ENCODE measurements at regions not wholly inside any gene's neighbourhood (a gene's known extent, or its start where the extent isn't known, plus 50 kb on each side); places are given as distances from the start of the nearest gene placed in this dataset.

GRCh38 chr10:109156396-109156795, 766.9 kb downstream of the XPNPEP1 start:
- TF ChIP-seq POLR2A (IDR thresholded peaks at IDR 0.05; ENCODE audit: low read depth, low read length) = no peak
- no peak for TF ChIP-seq SPI1 (IDR thresholded peaks at IDR 0.05; ENCODE audit: low read depth, low read length)
- no peak for TF ChIP-seq PAX5 (IDR thresholded peaks at IDR 0.05; ENCODE audit: insufficient read depth, low read length, severe bottlenecking)
- no peak for TF ChIP-seq POLR2AphosphoS5 (IDR thresholded peaks at IDR 0.05; ENCODE audit: low read depth, low read length)
- no peak for TF ChIP-seq POU2F2 (IDR thresholded peaks at IDR 0.05; ENCODE audit: low read depth, low read length)
- no peak for TF ChIP-seq TAF1 (IDR thresholded peaks at IDR 0.05; ENCODE audit: low read depth, low read length)
- DNase-seq (ENCODE audit: insufficient read length, low spot score) = no peak
- no peak for FAIRE-seq

GRCh38 chr10:109149666-109150350, 773.5 kb downstream of the XPNPEP1 start:
- FAIRE-seq (no peak), DNase-seq (ENCODE audit: insufficient read length, low spot score) (no peak)
- TF ChIP-seq TAF1 (IDR thresholded peaks at IDR 0.05; ENCODE audit: low read depth, low read length) = no peak
- no peak for TF ChIP-seq POLR2AphosphoS5 (IDR thresholded peaks at IDR 0.05; ENCODE audit: low read depth, low read length)
- TF ChIP-seq SPI1 (IDR thresholded peaks at IDR 0.05; ENCODE audit: low read depth, low read length) = no peak
- no peak for TF ChIP-seq POLR2A (IDR thresholded peaks at IDR 0.05; ENCODE audit: low read depth, low read length)
- TF ChIP-seq POU2F2 (IDR thresholded peaks at IDR 0.05; ENCODE audit: low read depth, low read length) = no peak
- no peak for TF ChIP-seq PAX5 (IDR thresholded peaks at IDR 0.05; ENCODE audit: insufficient read depth, low read length, severe bottlenecking)

- no peak for DNase-seq (ENCODE audit: insufficient read length, low spot score)
- FAIRE-seq = no peak
- TF ChIP-seq POLR2AphosphoS5 (IDR thresholded peaks at IDR 0.05; ENCODE audit: low read depth, low read length) = no peak
- no peak for TF ChIP-seq TAF1 (IDR thresholded peaks at IDR 0.05; ENCODE audit: low read depth, low read length)
- TF ChIP-seq PAX5 (IDR thresholded peaks at IDR 0.05; ENCODE audit: insufficient read depth, low read length, severe bottlenecking) = no peak
- no peak for TF ChIP-seq POLR2A (IDR thresholded peaks at IDR 0.05; ENCODE audit: low read depth, low read length)
- no peak for TF ChIP-seq SPI1 (IDR thresholded peaks at IDR 0.05; ENCODE audit: low read depth, low read length)
- TF ChIP-seq POU2F2 (IDR thresholded peaks at IDR 0.05; ENCODE audit: low read depth, low read length) = no peak
Measured at GRCh38 chr10:109127363-109127762, 795.9 kb downstream of the XPNPEP1 start.

- no peak for TF ChIP-seq TAF1 (IDR thresholded peaks at IDR 0.05; ENCODE audit: low read depth, low read length)
- no peak for TF ChIP-seq POU2F2 (IDR thresholded peaks at IDR 0.05; ENCODE audit: low read depth, low read length)
- TF ChIP-seq SPI1 (IDR thresholded peaks at IDR 0.05; ENCODE audit: low read depth, low read length) = no peak
- no peak for TF ChIP-seq PAX5 (IDR thresholded peaks at IDR 0.05; ENCODE audit: insufficient read depth, low read length, severe bottlenecking)
- TF ChIP-seq POLR2AphosphoS5 (IDR thresholded peaks at IDR 0.05; ENCODE audit: low read depth, low read length) = no peak
- TF ChIP-seq POLR2A (IDR thresholded peaks at IDR 0.05; ENCODE audit: low read depth, low read length) = no peak
- no peak for DNase-seq (ENCODE audit: insufficient read length, low spot score)
- FAIRE-seq = no peak
Measured at GRCh38 chr10:109126541-109126940, 796.8 kb downstream of the XPNPEP1 start.

GRCh38 chr10:109126016-109126415, 797.3 kb downstream of the XPNPEP1 start:
- DNase-seq (ENCODE audit: insufficient read length, low spot score) = no peak
- TF ChIP-seq PAX5 (IDR thresholded peaks at IDR 0.05; ENCODE audit: insufficient read depth, low read length, severe bottlenecking) = no peak
- no peak for TF ChIP-seq POLR2AphosphoS5 (IDR thresholded peaks at IDR 0.05; ENCODE audit: low read depth, low read length)
- TF ChIP-seq POU2F2 (IDR thresholded peaks at IDR 0.05; ENCODE audit: low read depth, low read length) = no peak
- no peak for FAIRE-seq

GRCh38 chr10:109115179-109115578, 808.1 kb downstream of the XPNPEP1 start:
- peak; percentile 56 for TF ChIP-seq SPI1 (IDR thresholded peaks at IDR 0.05; ENCODE audit: low read depth, low read length)
- TF ChIP-seq PAX5 (IDR thresholded peaks at IDR 0.05; ENCODE audit: insufficient read depth, low read length, severe bottlenecking) = no peak
- no peak for FAIRE-seq
- no peak for DNase-seq (ENCODE audit: insufficient read length, low spot score)

GRCh38 chr10:109114579-109114978, 808.7 kb downstream of the XPNPEP1 start:
- no peak for FAIRE-seq
- no peak for DNase-seq (ENCODE audit: insufficient read length, low spot score)
- TF ChIP-seq POLR2AphosphoS5 (IDR thresholded peaks at IDR 0.05; ENCODE audit: low read depth, low read length) (no peak), POLR2A (IDR thresholded peaks at IDR 0.05; ENCODE audit: low read depth, low read length) (no peak), POU2F2 (IDR thresholded peaks at IDR 0.05; ENCODE audit: low read depth, low read length) (no peak), SPI1 (IDR thresholded peaks at IDR 0.05; ENCODE audit: low read depth, low read length) (no peak), PAX5 (IDR thresholded peaks at IDR 0.05; ENCODE audit: insufficient read depth, low read length, severe bottlenecking) (no peak), TAF1 (IDR thresholded peaks at IDR 0.05; ENCODE audit: low read depth, low read length) (no peak)

GRCh38 chr10:109106604-109107003, 816.7 kb downstream of the XPNPEP1 start:
- TF ChIP-seq POU2F2 (IDR thresholded peaks at IDR 0.05; ENCODE audit: low read depth, low read length) (no peak), POLR2AphosphoS5 (IDR thresholded peaks at IDR 0.05; ENCODE audit: low read depth, low read length) (no peak), TAF1 (IDR thresholded peaks at IDR 0.05; ENCODE audit: low read depth, low read length) (no peak), POLR2A (IDR thresholded peaks at IDR 0.05; ENCODE audit: low read depth, low read length) (no peak), PAX5 (IDR thresholded peaks at IDR 0.05; ENCODE audit: insufficient read depth, low read length, severe bottlenecking) (no peak), SPI1 (IDR thresholded peaks at IDR 0.05; ENCODE audit: low read depth, low read length) (no peak)
- FAIRE-seq = no peak
- DNase-seq (ENCODE audit: insufficient read length, low spot score) = no peak

GRCh38 chr10:109105725-109106124, 817.6 kb downstream of the XPNPEP1 start:
- TF ChIP-seq POU2F2 (IDR thresholded peaks at IDR 0.05; ENCODE audit: low read depth, low read length) (no peak), SPI1 (IDR thresholded peaks at IDR 0.05; ENCODE audit: low read depth, low read length) (no peak), PAX5 (IDR thresholded peaks at IDR 0.05; ENCODE audit: insufficient read depth, low read length, severe bottlenecking) (no peak), TAF1 (IDR thresholded peaks at IDR 0.05; ENCODE audit: low read depth, low read length) (no peak), POLR2AphosphoS5 (IDR thresholded peaks at IDR 0.05; ENCODE audit: low read depth, low read length) (no peak), POLR2A (IDR thresholded peaks at IDR 0.05; ENCODE audit: low read depth, low read length) (no peak)
- DNase-seq (ENCODE audit: insufficient read length, low spot score) (no peak), FAIRE-seq (no peak)

GRCh38 chr10:109104806-109105205, 818.5 kb downstream of the XPNPEP1 start:
- FAIRE-seq (no peak), DNase-seq (ENCODE audit: insufficient read length, low spot score) (no peak)
- no peak for TF ChIP-seq PAX5 (IDR thresholded peaks at IDR 0.05; ENCODE audit: insufficient read depth, low read length, severe bottlenecking)
- no peak for TF ChIP-seq TAF1 (IDR thresholded peaks at IDR 0.05; ENCODE audit: low read depth, low read length)
- no peak for TF ChIP-seq SPI1 (IDR thresholded peaks at IDR 0.05; ENCODE audit: low read depth, low read length)
- no peak for TF ChIP-seq POLR2AphosphoS5 (IDR thresholded peaks at IDR 0.05; ENCODE audit: low read depth, low read length)
- TF ChIP-seq POU2F2 (IDR thresholded peaks at IDR 0.05; ENCODE audit: low read depth, low read length) = no peak
- TF ChIP-seq POLR2A (IDR thresholded peaks at IDR 0.05; ENCODE audit: low read depth, low read length) = no peak
